KMS-11 (cell line): ENCODE measurements at regions not wholly inside any gene's neighbourhood (a gene's known extent, or its start where the extent isn't known, plus 50 kb on each side); places are given as distances from the start of the nearest gene placed in this dataset.

Source experiments
- H2AFZ ChIP-seq: fragments of 200-600 bp; sonication (generic); 2 replicates; pipeline ENCODE4 v1.6.1; 2016; ENCODE audit warnings: antibody characterized with exemption, mixed run types, low read depth
- H3K27ac ChIP-seq: fragments of 200-600 bp; sonication (generic); 2 replicates; pipeline ENCODE4 v1.6.1; 2016; ENCODE audit warnings: mild to moderate bottlenecking, mixed run types
- H3K27me3 ChIP-seq: fragments of 200-600 bp; sonication (generic); 2 replicates; pipeline ENCODE4 v1.6.1; 2017; ENCODE audit warnings: mild to moderate bottlenecking, low read depth, mixed run types, moderate library complexity; ENCODE audit not compliant: insufficient read depth
- H3K36me3 ChIP-seq: fragments of 200-600 bp; sonication (generic); 2 replicates; pipeline ENCODE4 v1.6.1; 2017; ENCODE audit warnings: mild to moderate bottlenecking, mixed run types; ENCODE audit not compliant: insufficient read depth
- H3K4me1 ChIP-seq: fragments of 200-600 bp; sonication (generic); 2 replicates; pipeline ENCODE4 v1.6.1; 2016; ENCODE audit warnings: mild to moderate bottlenecking, low read depth, mixed run types; ENCODE audit not compliant: poor library complexity, severe bottlenecking
- H3K4me2 ChIP-seq: fragments of 200-600 bp; sonication (generic); 2 replicates; pipeline ENCODE4 v1.7.0; 2016; ENCODE audit warnings: mild to moderate bottlenecking, mixed run types
- H3K4me3 ChIP-seq: fragments of 200-600 bp; sonication (generic); IDR thresholded peaks from 2 replicates; pipeline ENCODE4 v1.6.1; 2017; ENCODE audit warnings: low read depth, low read length, mixed read lengths; ENCODE audit not compliant: insufficient read depth
- H3K79me2 ChIP-seq: fragments of 200-600 bp; sonication (generic); 2 replicates; pipeline ENCODE4 v1.6.1; 2016; ENCODE audit warnings: low read depth, mixed run types; ENCODE audit not compliant: insufficient read depth
- H3K9ac ChIP-seq: fragments of 200-600 bp; sonication (generic); 2 replicates; pipeline ENCODE4 v1.6.1; 2016; ENCODE audit warnings: mild to moderate bottlenecking, mixed run types
- H4K20me1 ChIP-seq: fragments of 200-600 bp; sonication (generic); 2 replicates; pipeline ENCODE4 v1.6.1; 2016; ENCODE audit warnings: mild to moderate bottlenecking, mixed run types; ENCODE audit not compliant: insufficient read depth
- TF ChIP-seq, protein P1 (sequence below): fragments of 200-600 bp; sonication (generic); conservative IDR thresholded peaks from 2 replicates; pipeline ENCODE4 v1.6.1; 2017; ENCODE audit warnings: low read depth, mild to moderate bottlenecking, antibody characterized with exemption, low read length, moderate library complexity, mixed read lengths

DNA sequence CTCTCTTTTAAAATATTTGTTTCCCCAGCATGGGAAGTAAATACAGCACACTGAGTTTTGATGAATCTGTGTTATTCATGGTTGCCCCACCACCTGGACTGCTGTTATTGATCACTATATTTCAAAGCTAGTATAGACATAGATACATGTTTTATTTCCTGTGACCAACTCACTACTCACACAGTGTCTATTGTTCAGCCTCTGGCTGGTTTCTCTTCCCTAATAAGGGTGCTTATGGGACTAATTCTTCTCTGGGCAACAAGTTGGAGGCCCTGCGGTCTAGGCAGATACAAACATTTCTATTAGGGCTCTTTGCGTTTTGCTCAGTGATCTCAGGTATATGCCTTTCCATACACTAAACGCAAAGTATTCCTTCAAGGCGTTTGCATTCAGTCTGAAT lies 1191.0 kb upstream of the TMEM132C start:
- no peaks in the 10 kb centered on the region for H3K79me2 ChIP-seq
- H3K4me1 ChIP-seq: no peaks in the 10 kb centered on the region
- no peaks in the 10 kb centered on the region for H3K27me3 ChIP-seq
- H3K4me2 ChIP-seq: no peak overlapping the region
- no peak overlapping the region for H2AFZ ChIP-seq
- no peak overlapping the region for H3K27ac ChIP-seq
- no peaks in the 10 kb centered on the region for H4K20me1 ChIP-seq
- H3K9ac ChIP-seq: no peak overlapping the region
- H3K36me3 ChIP-seq: no peaks in the 10 kb centered on the region
- H3K4me3 ChIP-seq: no peak overlapping the region
- TF ChIP-seq, protein P1, sequence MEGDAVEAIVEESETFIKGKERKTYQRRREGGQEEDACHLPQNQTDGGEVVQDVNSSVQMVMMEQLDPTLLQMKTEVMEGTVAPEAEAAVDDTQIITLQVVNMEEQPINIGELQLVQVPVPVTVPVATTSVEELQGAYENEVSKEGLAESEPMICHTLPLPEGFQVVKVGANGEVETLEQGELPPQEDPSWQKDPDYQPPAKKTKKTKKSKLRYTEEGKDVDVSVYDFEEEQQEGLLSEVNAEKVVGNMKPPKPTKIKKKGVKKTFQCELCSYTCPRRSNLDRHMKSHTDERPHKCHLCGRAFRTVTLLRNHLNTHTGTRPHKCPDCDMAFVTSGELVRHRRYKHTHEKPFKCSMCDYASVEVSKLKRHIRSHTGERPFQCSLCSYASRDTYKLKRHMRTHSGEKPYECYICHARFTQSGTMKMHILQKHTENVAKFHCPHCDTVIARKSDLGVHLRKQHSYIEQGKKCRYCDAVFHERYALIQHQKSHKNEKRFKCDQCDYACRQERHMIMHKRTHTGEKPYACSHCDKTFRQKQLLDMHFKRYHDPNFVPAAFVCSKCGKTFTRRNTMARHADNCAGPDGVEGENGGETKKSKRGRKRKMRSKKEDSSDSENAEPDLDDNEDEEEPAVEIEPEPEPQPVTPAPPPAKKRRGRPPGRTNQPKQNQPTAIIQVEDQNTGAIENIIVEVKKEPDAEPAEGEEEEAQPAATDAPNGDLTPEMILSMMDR: no peak

- no peak overlapping the region for H3K9ac ChIP-seq
- H3K79me2 ChIP-seq: no peaks in the 10 kb centered on the region
- H3K27ac ChIP-seq: no peak overlapping the region
- no peak overlapping the region for H3K4me3 ChIP-seq
- H3K4me2 ChIP-seq: no peak overlapping the region
- H3K27me3 ChIP-seq: no peaks in the 10 kb centered on the region
- no peaks in the 10 kb centered on the region for H4K20me1 ChIP-seq
- H2AFZ ChIP-seq: no peak overlapping the region
- H3K4me1 ChIP-seq: no peaks in the 10 kb centered on the region
- H3K36me3 ChIP-seq: no peaks in the 10 kb centered on the region
- TF ChIP-seq, protein P1: no peak
These were observed 1189.5 kb upstream of the TMEM132C start for GRCh38 chr12:127077262-127078045.

- no peaks in the 10 kb centered on the region for H3K79me2 ChIP-seq
- TF ChIP-seq, protein P1: no peak
These were observed 1188.2 kb upstream of the TMEM132C start for GRCh38 chr12:127078577-127079350.

DNA sequence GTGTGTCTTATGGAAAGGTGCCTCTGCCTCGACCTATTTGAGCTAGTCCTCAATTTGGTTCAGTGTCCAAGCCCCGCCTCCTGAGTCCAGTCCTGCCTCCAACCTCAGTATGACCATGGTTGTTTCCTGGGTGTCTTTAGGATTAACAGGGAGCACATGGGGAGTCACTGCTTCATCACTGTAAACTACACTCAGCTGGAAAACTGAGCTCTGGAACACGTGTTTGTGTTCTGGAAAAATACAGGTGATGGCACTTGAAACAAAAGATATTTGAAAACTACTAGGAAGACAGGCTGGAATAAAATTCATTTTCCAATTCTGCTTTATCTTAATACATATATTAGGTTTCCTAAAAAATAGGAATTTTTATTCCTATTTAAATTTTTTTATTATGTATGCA lies 1187.3 kb upstream of the TMEM132C start:
- no peaks in the 10 kb centered on the region for H4K20me1 ChIP-seq
- no peak overlapping the region for H3K9ac ChIP-seq
- no peak overlapping the region for H3K27ac ChIP-seq
- no peak overlapping the region for H3K4me3 ChIP-seq
- H3K79me2 ChIP-seq: no peaks in the 10 kb centered on the region
- H3K4me1 ChIP-seq: peaks cover 12% of the 10 kb centered on the region
- no peak overlapping the region for H3K4me2 ChIP-seq
- TF ChIP-seq, protein P1: no peak
- no peaks in the 10 kb centered on the region for H3K27me3 ChIP-seq
- no peak overlapping the region for H2AFZ ChIP-seq
- no peaks in the 10 kb centered on the region for H3K36me3 ChIP-seq

More at GRCh38 chr12:127078577-127079350, 1188.2 kb upstream of the TMEM132C start:
- Histone ChIP-seq H3K9ac (no peak overlapping the region), H3K27me3 (no peaks in the 10 kb centered on the region), H3K36me3 (no peaks in the 10 kb centered on the region), H2AFZ (no peak overlapping the region), H4K20me1 (no peaks in the 10 kb centered on the region), H3K4me3 (no peak overlapping the region), H3K27ac (no peak overlapping the region), H3K4me1 (peaks cover 11% of the 10 kb centered on the region), H3K4me2 (no peak overlapping the region)
